Breast epithelium (tissue), 4 donors: ENCODE measurements at regions not wholly inside any gene's neighbourhood (a gene's known extent, or its start where the extent isn't known, plus 50 kb on each side); places are given as distances from the start of the nearest gene placed in this dataset.

ENCODE experiments used
- DNase-seq, 2 donors: peaks; one replicate each; pipeline ENCODE4 v3.0.0-alpha.2; 2019; ENCODE audit warnings: low spot score in 2 of 2
- H3K27ac ChIP-seq, 2 donors: fragments of 200-600 bp; sonication (generic) in 1 of 2; one replicate each; pipeline ENCODE4 v1.5.1; 2016 to 2019; ENCODE audit warnings: mild to moderate bottlenecking in 1 of 2
- H3K27me3 ChIP-seq, 2 donors: fragments of 200-600 bp; sonication (generic) in 1 of 2; one replicate each; pipeline versions ENCODE4 v1.5.1 to v1.6.0; 2017 to 2019; ENCODE audit warnings: control low read depth in 1 of 2, mild to moderate bottlenecking in 1 of 2
- H3K36me3 ChIP-seq: fragments of 200-600 bp; one replicate; pipeline ENCODE4 v1.5.1; 2019
- H3K4me1 ChIP-seq, 2 donors: fragments of 200-600 bp; sonication (generic); one replicate each; pipeline ENCODE4 v1.5.1; 2016 to 2019; ENCODE audit warnings: control low read depth in 1 of 2
- H3K4me3 ChIP-seq, 3 donors: fragments of 200-600 bp; sonication (generic); 1 replicate in 2 of 3; 2 replicates in 1 of 3; pipeline ENCODE4 v1.5.1; 2016 to 2019; ENCODE audit warnings: mild to moderate bottlenecking in 3 of 3, moderate library complexity in 2 of 3
- H3K9me3 ChIP-seq, 2 donors: fragments of 200-600 bp; sonication (generic) in 1 of 2; one replicate each; pipeline ENCODE4 v1.5.1; 2016 to 2019; ENCODE audit warnings: control low read depth in 1 of 2
- POLR2A ChIP-seq: fragments of 450-650 bp; IDR thresholded peaks from one replicate; pipeline ENCODE4 v1.6.1; 2016; ENCODE audit warnings: antibody characterized with exemption, mild to moderate bottlenecking, moderate library complexity
- POLR2AphosphoS5 ChIP-seq, 3 donors: sonication (generic); formaldehyde crosslinking; IDR thresholded peaks; one replicate each; pipeline ENCODE4 v1.6.1; 2017; ENCODE audit warnings: antibody characterized with exemption in 3 of 3
- intact Hi-C: fragments of 100-400 bp; cut with DNase I; formaldehyde crosslinking; loops from one replicate; pipeline ENCODE4 v1.15.1; 2023; ENCODE audit warnings: low total_unique reads
- TF ChIP-seq, protein P1 (sequence below), 3 donors: fragments of 450-650 bp; IDR thresholded peaks; one replicate each; pipeline ENCODE4 v1.5.1; 2016 to 2017; ENCODE audit warnings: antibody characterized with exemption in 3 of 3, mild to moderate bottlenecking in 3 of 3, moderate library complexity in 3 of 3

GRCh38 chr2:104904889-104905288 is 51.0 kb downstream of the POU3F3 start:
- DNase-seq, result no peak
- intact Hi-C loops, result no loop called here
- TF ChIP-seq, protein P1, sequence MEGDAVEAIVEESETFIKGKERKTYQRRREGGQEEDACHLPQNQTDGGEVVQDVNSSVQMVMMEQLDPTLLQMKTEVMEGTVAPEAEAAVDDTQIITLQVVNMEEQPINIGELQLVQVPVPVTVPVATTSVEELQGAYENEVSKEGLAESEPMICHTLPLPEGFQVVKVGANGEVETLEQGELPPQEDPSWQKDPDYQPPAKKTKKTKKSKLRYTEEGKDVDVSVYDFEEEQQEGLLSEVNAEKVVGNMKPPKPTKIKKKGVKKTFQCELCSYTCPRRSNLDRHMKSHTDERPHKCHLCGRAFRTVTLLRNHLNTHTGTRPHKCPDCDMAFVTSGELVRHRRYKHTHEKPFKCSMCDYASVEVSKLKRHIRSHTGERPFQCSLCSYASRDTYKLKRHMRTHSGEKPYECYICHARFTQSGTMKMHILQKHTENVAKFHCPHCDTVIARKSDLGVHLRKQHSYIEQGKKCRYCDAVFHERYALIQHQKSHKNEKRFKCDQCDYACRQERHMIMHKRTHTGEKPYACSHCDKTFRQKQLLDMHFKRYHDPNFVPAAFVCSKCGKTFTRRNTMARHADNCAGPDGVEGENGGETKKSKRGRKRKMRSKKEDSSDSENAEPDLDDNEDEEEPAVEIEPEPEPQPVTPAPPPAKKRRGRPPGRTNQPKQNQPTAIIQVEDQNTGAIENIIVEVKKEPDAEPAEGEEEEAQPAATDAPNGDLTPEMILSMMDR (IDR thresholded peaks at IDR 0.05), result no peak
- no peak for TF ChIP-seq POLR2AphosphoS5 (IDR thresholded peaks at IDR 0.05)
- no peak for TF ChIP-seq POLR2A
- H3K4me1 ChIP-seq, result no peaks in the 10 kb centered on the region
- peaks cover 0 to 7% of the 10 kb centered on the region in 2 donors for H3K27me3 ChIP-seq
- no peaks in the 10 kb centered on the region for H3K36me3 ChIP-seq
- no peak overlapping the region for H3K4me3 ChIP-seq
- H3K9me3 ChIP-seq, result no peaks in the 10 kb centered on the region
- no peak overlapping the region for H3K27ac ChIP-seq

- Histone ChIP-seq H3K4me3 (no peak overlapping the region), H3K36me3 (no peaks in the 10 kb centered on the region), H3K27ac (no peak overlapping the region), H3K27me3 (no peaks in the 10 kb centered on the region), H3K4me1 (no peaks in the 10 kb centered on the region), H3K9me3 (no peaks in the 10 kb centered on the region)
- intact Hi-C loops, result no loop called here
- DNase-seq, result no peak
- TF ChIP-seq POLR2A (no peak), POLR2AphosphoS5 (IDR thresholded peaks at IDR 0.05) (no peak)
- TF ChIP-seq, protein P1 (IDR thresholded peaks at IDR 0.05), result no peak
Observed at GRCh38 chr2:104909317-104909716, 55.4 kb downstream of the POU3F3 start.

DNA sequence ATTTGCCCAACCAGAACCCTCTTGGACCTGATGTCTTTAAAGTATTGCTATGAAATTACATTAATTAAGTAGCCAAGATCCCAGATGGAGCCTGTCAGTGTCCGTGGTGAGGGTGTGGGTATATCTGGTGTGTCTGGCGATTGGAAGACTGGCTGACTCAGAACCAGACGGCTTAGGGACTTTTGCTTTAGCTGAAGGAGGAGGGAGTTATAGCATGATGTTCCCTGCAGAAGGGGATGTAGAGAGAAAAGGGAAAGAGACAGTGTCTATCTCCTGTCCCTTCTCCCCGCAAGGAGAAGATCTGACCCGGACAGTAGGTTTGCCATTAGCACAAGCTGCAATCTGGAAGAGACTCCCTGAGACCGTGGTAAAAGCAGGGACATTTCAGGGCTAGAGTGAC is 60.6 kb downstream of the POU3F3 start:
- Histone ChIP-seq H3K27ac (no peak overlapping the region), H3K4me1 (no peaks in the 10 kb centered on the region), H3K27me3 (no peaks in the 10 kb centered on the region), H3K36me3 (no peaks in the 10 kb centered on the region), H3K9me3 (no peaks in the 10 kb centered on the region), H3K4me3 (no peak overlapping the region)
- intact Hi-C loops, result no loop called here
- no peak for DNase-seq
- no peak for TF ChIP-seq POLR2A
- TF ChIP-seq POLR2AphosphoS5 (IDR thresholded peaks at IDR 0.05), result no peak
- TF ChIP-seq, protein P1 (IDR thresholded peaks at IDR 0.05), result no peak

- Histone ChIP-seq H3K27ac (no peak overlapping the region), H3K4me1 (no peaks in the 10 kb centered on the region), H3K4me3 (no peak overlapping the region), H3K36me3 (no peaks in the 10 kb centered on the region), H3K27me3 (no peaks in the 10 kb centered on the region), H3K9me3 (no peaks in the 10 kb centered on the region)
- TF ChIP-seq POLR2AphosphoS5 (IDR thresholded peaks at IDR 0.05) (no peak), POLR2A (no peak)
- TF ChIP-seq, protein P1 (IDR thresholded peaks at IDR 0.05), result no peak
- DNase-seq, result no peak
- intact Hi-C loops, result no loop called here
Observed at GRCh38 chr2:104915107-104915793, 61.3 kb downstream of the POU3F3 start.

DNA sequence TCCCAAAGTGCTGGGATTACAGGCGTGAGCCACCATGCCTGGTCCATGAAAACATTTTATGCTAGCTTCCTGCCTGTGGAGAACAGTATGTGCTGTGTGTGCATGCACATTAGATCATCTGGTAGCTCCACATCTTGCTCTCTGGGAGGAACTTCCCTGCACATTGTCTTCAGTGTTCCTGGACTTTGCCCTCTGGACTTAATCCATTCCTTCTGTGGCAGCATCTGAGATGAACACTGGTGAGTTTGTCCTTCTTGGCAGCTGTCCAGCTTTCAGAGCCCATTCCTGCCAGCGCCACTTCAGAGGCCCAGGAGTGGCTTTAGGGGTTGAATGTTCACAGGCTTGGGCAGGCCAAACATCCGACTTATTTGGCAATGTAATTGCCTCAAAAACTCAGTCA is 65.2 kb downstream of the POU3F3 start:
- intact Hi-C loops, result no loop called here
- H3K27me3 ChIP-seq, result no peaks in the 10 kb centered on the region
- H3K36me3 ChIP-seq, result no peaks in the 10 kb centered on the region
- no peak for DNase-seq
- H3K4me1 ChIP-seq, result no peaks in the 10 kb centered on the region
- H3K27ac ChIP-seq, result no peak overlapping the region
- peaks cover 0 to 7% of the 10 kb centered on the region in 2 donors for H3K9me3 ChIP-seq
- no peak for TF ChIP-seq POLR2A
- TF ChIP-seq POLR2AphosphoS5 (IDR thresholded peaks at IDR 0.05), result no peak
- TF ChIP-seq, protein P1 (IDR thresholded peaks at IDR 0.05), result no peak
- H3K4me3 ChIP-seq, result no peak overlapping the region
